Neutrophil (primary cell): ENCODE measurements at regions not wholly inside any gene's neighbourhood (a gene's known extent, or its start where the extent isn't known, plus 50 kb on each side); places are given as distances from the start of the nearest gene placed in this dataset.
"Not testable (repeated sequence)": the region's sequence is repeated elsewhere in the genome, so short reads cannot be mapped to it uniquely, and the experiment has no call there.

Experiments
- H3K27ac ChIP-seq: fragments of 200-600 bp; sonication (generic); 2 replicates; pipeline ENCODE4 v1.5.1; 2016; ENCODE audit warnings: mild to moderate bottlenecking, moderate library complexity
- H3K27me3 ChIP-seq: fragments of 200-600 bp; sonication (generic); 2 replicates; pipeline ENCODE4 v1.6.0; 2016; ENCODE audit warnings: mild to moderate bottlenecking
- H3K36me3 ChIP-seq: fragments of 200-600 bp; sonication (generic); 2 replicates; pipeline ENCODE4 v1.5.1; 2017
- H3K4me1 ChIP-seq, 2 experiments: fragments of 200-600 bp in 1 of 2; sonication (generic) in 1 of 2; 1 replicate in 1 of 2; 2 replicates in 1 of 2; pipeline versions ENCODE4 v1.5.1 to v1.6.1; 2013 to 2016; ENCODE audit warnings: low read depth in 1 of 2, low read length in 1 of 2, mild to moderate bottlenecking in 1 of 2, moderate library complexity in 1 of 2; ENCODE audit not compliant: control insufficient read depth in 1 of 2, insufficient read depth in 1 of 2
- H3K4me3 ChIP-seq, 2 experiments: fragments of 200-600 bp in 1 of 2; sonication (generic) in 1 of 2; 1 replicate in 1 of 2; 2 replicates in 1 of 2; pipeline ENCODE4 v1.5.1; 2013 to 2016; ENCODE audit warnings: low read depth in 1 of 2, low read length in 1 of 2, mild to moderate bottlenecking in 1 of 2, moderate library complexity in 1 of 2
- H3K9me3 ChIP-seq: fragments of 200-600 bp; sonication (generic); 2 replicates; pipeline ENCODE4 v1.5.1; 2016
- TF ChIP-seq, protein P1 (sequence below): fragments of 200-600 bp; sonication (generic); IDR thresholded peaks from 2 replicates; pipeline ENCODE4 v1.5.1; 2016; ENCODE audit warnings: antibody characterized with exemption

DNA sequence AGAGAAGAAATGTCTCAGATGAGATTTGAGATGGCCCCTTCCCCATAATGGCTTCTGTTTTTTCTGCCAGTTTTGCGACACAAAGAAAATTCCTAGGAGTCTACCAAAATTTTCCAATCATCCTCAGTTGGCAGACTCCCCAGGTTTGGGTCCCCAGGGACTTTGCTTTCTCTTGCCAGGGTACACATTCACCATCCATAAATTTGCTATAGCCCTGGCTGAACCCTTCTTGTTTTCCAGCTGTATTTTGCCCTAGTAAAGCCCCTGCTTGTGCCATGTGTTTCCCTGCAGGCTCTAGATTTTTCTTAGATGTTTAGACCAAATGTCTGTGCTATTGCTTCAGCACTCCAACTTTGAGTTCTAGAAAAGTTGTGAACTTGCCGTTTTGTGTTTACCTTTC lies 283.2 kb downstream of the ANXA1 start:
- Histone ChIP-seq H3K27me3 (no peaks in the 10 kb centered on the region), H3K4me3 (no peak overlapping the region), H3K9me3 (no peaks in the 10 kb centered on the region), H3K4me1 (no peaks in the 10 kb centered on the region), H3K36me3 (no peaks in the 10 kb centered on the region), H3K27ac (no peak overlapping the region)
- TF ChIP-seq, protein P1, sequence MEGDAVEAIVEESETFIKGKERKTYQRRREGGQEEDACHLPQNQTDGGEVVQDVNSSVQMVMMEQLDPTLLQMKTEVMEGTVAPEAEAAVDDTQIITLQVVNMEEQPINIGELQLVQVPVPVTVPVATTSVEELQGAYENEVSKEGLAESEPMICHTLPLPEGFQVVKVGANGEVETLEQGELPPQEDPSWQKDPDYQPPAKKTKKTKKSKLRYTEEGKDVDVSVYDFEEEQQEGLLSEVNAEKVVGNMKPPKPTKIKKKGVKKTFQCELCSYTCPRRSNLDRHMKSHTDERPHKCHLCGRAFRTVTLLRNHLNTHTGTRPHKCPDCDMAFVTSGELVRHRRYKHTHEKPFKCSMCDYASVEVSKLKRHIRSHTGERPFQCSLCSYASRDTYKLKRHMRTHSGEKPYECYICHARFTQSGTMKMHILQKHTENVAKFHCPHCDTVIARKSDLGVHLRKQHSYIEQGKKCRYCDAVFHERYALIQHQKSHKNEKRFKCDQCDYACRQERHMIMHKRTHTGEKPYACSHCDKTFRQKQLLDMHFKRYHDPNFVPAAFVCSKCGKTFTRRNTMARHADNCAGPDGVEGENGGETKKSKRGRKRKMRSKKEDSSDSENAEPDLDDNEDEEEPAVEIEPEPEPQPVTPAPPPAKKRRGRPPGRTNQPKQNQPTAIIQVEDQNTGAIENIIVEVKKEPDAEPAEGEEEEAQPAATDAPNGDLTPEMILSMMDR = no peak

GRCh38 chr9:73437758-73438157 lies 286.1 kb downstream of the ANXA1 start:
- Histone ChIP-seq H3K27me3 (no peaks in the 10 kb centered on the region), H3K36me3 (no peaks in the 10 kb centered on the region), H3K4me1 (no peaks in the 10 kb centered on the region), H3K9me3 (no peaks in the 10 kb centered on the region), H3K4me3 (no peak overlapping the region), H3K27ac (no peak overlapping the region)
- TF ChIP-seq, protein P1 = no peak

GRCh38 chr9:73439839-73440238 lies 288.2 kb downstream of the ANXA1 start:
- not testable (repeated sequence) for H3K4me3 ChIP-seq, H3K36me3 ChIP-seq, H3K27ac ChIP-seq, H3K27me3 ChIP-seq, H3K9me3 ChIP-seq, H3K4me1 ChIP-seq

GRCh38 chr9:73441223-73441622 lies 289.6 kb downstream of the ANXA1 start:
- no peaks in the 10 kb centered on the region for H3K36me3 ChIP-seq
- TF ChIP-seq, protein P1 = no peak
- H3K4me3 ChIP-seq = no peak overlapping the region
- H3K9me3 ChIP-seq = no peaks in the 10 kb centered on the region
- H3K4me1 ChIP-seq = no peaks in the 10 kb centered on the region
- H3K27me3 ChIP-seq = no peaks in the 10 kb centered on the region
- H3K27ac ChIP-seq = no peak overlapping the region

GRCh38 chr9:73441890-73442818 lies 290.5 kb downstream of the ANXA1 start:
- Histone ChIP-seq H3K36me3 (no peaks in the 10 kb centered on the region), H3K27ac (no peak overlapping the region), H3K4me1 (no peaks in the 10 kb centered on the region), H3K27me3 (no peaks in the 10 kb centered on the region), H3K9me3 (no peaks in the 10 kb centered on the region), H3K4me3 (no peak overlapping the region)
- TF ChIP-seq, protein P1 = no peak

- no peaks in the 10 kb centered on the region for H3K36me3 ChIP-seq
- no peak overlapping the region for H3K27ac ChIP-seq
- H3K4me1 ChIP-seq = no peaks in the 10 kb centered on the region
- H3K27me3 ChIP-seq = no peaks in the 10 kb centered on the region
- H3K9me3 ChIP-seq = no peaks in the 10 kb centered on the region
- no peak overlapping the region for H3K4me3 ChIP-seq
- TF ChIP-seq, protein P1 = no peak
These were observed 293.2 kb downstream of the ANXA1 start for GRCh38 chr9:73444821-73445220.

DNA sequence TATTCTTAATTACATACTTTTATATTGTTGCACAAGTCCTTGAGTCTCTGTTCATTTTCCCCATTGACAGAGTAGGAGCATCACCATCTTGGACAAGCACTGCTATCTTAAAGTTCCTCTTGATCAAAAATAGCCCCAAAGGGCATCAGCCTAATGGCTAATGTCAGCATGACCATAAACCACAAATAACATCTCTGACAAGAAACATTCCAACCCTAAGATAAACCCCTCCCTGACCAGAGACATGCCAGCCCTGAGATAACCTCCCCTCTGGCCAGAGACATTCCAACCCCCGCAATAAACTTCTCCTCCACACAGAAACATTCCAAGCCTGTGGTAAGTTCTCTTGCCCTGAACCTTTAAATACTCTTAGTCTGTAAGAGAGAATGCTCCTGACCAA lies 293.7 kb downstream of the ANXA1 start:
- not testable (repeated sequence) for H3K36me3 ChIP-seq, H3K27ac ChIP-seq, H3K4me1 ChIP-seq, H3K4me3 ChIP-seq, H3K9me3 ChIP-seq, H3K27me3 ChIP-seq
